NT2/D1 (cell line): ENCODE measurements at regions not wholly inside any gene's neighbourhood (a gene's known extent, or its start where the extent isn't known, plus 50 kb on each side); places are given as distances from the start of the nearest gene placed in this dataset.

ENCODE experiments used
- DNase-seq: peaks from one replicate; pipeline ENCODE4 v3.0.0-alpha.2; 2011; ENCODE audit warnings: low read depth, low spot score
- H3K27me3 ChIP-seq: 2 replicates; pipeline ENCODE4 v1.6.0; 2011; ENCODE audit warnings: mild to moderate bottlenecking; ENCODE audit not compliant: insufficient read length, insufficient read depth
- H3K36me3 ChIP-seq: 2 replicates; pipeline ENCODE4 v1.6.1; 2011; ENCODE audit warnings: mild to moderate bottlenecking, low read length, mixed read lengths; ENCODE audit not compliant: insufficient read depth, insufficient read length
- H3K4me1 ChIP-seq: 2 replicates; pipeline ENCODE4 v1.5.1; 2011; ENCODE audit not compliant: insufficient read depth, insufficient read length
- H3K4me3 ChIP-seq: 2 replicates; pipeline ENCODE4 v1.5.1; 2011; ENCODE audit warnings: low read depth; ENCODE audit not compliant: insufficient read length
- H3K9ac ChIP-seq: 2 replicates; pipeline ENCODE4 v1.6.0; 2011; ENCODE audit warnings: low read depth; ENCODE audit not compliant: insufficient read length
- H3K9me3 ChIP-seq: 2 replicates; pipeline ENCODE4 v1.5.1; 2011; ENCODE audit warnings: mild to moderate bottlenecking, low read length; ENCODE audit not compliant: insufficient read depth
- SUZ12 ChIP-seq: IDR thresholded peaks from 2 replicates; pipeline ENCODE4 v1.6.1; 2011; ENCODE audit not compliant: insufficient read length, insufficient read depth; ENCODE audit errors: extremely low read depth
- YY1 ChIP-seq: IDR thresholded peaks from 2 replicates; pipeline ENCODE4 v1.6.1; 2011; ENCODE audit not compliant: insufficient read length, insufficient read depth
- ZNF274 ChIP-seq: IDR thresholded peaks from 2 replicates; pipeline ENCODE4 v1.6.1; 2011; ENCODE audit warnings: mild to moderate bottlenecking, low read depth, low read length

DNA sequence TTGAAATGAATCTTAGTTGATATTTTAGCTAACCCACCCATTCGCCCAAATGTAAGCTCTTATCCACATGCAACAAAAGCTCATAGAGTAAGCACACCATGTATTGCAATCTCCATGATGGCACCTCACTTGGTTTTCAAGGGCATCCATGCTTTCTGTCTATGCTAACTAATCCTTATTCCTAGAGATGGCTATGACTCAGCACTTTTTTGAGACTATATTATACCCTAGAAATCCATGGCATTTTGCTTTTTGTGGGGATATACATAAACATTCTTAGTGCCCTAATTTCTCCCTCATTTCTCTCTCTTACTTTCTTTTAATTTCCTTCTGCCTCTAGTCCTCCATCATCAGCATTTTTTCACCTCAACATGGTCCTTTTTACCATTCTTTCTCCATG lies 168.5 kb upstream of the STT3B start:
- no peaks in the 10 kb centered on the region for H3K27me3 ChIP-seq
- no peak for TF ChIP-seq SUZ12
- TF ChIP-seq YY1, result no peak
- TF ChIP-seq ZNF274, result no peak
- no peak overlapping the region for H3K9ac ChIP-seq
- no peaks in the 10 kb centered on the region for H3K36me3 ChIP-seq
- H3K4me3 ChIP-seq, result no peak overlapping the region
- H3K9me3 ChIP-seq, result no peaks in the 10 kb centered on the region
- H3K4me1 ChIP-seq, result no peaks in the 10 kb centered on the region
- DNase-seq, result no peak

DNA sequence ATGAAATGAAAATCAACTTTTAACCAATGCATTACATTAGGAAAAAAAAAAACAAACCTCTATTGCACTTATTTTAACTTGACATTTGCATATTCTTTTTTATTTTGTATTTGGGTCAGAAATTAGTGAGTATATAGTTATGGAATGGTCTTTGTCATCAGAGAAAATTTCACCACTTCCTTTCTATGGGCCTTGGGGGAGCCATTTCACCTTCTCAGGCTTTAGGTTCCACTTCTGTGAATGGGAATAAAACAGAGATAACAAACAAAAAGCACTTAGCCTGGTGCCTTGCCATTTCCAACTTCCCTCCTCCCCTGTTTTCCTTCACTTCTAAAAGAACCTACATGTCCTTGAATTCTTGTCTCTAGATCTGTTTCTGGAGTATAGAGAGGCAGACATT lies 168.0 kb upstream of the STT3B start:
- H3K27me3 ChIP-seq, result no peaks in the 10 kb centered on the region
- H3K4me1 ChIP-seq, result no peaks in the 10 kb centered on the region
- no peak for DNase-seq
- no peak overlapping the region for H3K4me3 ChIP-seq
- H3K36me3 ChIP-seq, result no peaks in the 10 kb centered on the region
- H3K9ac ChIP-seq, result no peak overlapping the region
- TF ChIP-seq YY1, result no peak
- no peak for TF ChIP-seq SUZ12
- TF ChIP-seq ZNF274, result no peak
- no peaks in the 10 kb centered on the region for H3K9me3 ChIP-seq

DNA sequence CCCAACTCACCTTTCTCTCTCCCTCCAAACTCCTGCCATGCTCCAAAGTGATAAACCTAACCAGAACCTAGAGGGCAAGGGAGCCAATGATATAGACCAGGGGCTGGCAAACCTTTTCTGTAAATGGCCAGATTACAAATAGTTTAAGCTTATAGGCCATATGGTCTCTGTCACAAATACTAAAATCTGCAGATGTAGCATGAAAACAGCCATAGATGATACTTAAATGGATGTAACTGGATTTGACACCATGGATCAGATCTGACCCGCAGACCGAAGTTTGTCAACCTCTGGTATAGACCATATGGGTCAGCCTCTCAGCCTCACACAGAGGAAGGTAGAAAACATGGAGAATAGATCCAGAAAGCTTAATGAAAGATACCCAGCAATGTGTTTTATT lies 165.2 kb upstream of the STT3B start:
- Histone ChIP-seq H3K9ac (no peak overlapping the region), H3K36me3 (no peaks in the 10 kb centered on the region), H3K4me3 (no peak overlapping the region), H3K27me3 (no peaks in the 10 kb centered on the region), H3K4me1 (no peaks in the 10 kb centered on the region), H3K9me3 (no peaks in the 10 kb centered on the region)
- no peak for DNase-seq
- TF ChIP-seq SUZ12 (no peak), ZNF274 (no peak), YY1 (no peak)

DNA sequence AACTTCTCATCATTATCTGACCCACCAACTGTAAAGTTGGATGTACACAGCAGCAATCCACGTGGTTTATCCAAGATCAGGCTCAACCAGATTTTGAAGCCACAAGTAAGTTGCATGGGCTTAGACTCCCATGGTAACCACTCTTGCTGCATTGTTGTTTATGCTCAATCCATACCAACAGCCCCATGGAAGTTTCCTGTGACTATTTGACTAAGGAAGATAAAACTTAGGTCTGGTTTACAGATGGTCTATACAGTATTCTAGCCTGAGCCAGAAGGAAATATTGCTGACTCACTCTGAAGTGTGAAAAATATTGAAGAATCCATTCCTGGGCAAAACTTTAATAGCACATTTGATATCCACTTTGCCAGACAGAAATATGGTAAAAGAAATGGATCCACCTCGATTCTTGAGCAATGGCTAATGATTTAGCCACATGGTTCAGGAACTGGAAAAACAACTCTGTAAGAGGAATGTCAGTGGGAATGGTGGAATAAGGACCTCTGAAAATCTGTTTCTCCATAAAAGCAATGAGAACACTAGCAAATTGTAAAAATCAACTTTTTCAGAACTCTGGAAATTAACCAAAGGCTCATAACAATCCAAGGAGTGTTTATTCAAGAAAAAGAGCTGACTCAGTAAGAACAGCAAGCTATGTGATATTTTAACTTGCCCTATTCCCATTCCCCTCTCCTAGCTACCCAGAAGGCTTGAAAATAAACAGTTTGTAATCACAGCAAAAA lies 162.9 kb upstream of the STT3B start:
- TF ChIP-seq SUZ12 (no peak), YY1 (no peak), ZNF274 (no peak)
- Histone ChIP-seq H3K27me3 (no peaks in the 10 kb centered on the region), H3K36me3 (no peaks in the 10 kb centered on the region), H3K4me1 (no peaks in the 10 kb centered on the region), H3K9me3 (no peaks in the 10 kb centered on the region), H3K4me3 (no peak overlapping the region), H3K9ac (no peak overlapping the region)
- DNase-seq, result no peak

DNA sequence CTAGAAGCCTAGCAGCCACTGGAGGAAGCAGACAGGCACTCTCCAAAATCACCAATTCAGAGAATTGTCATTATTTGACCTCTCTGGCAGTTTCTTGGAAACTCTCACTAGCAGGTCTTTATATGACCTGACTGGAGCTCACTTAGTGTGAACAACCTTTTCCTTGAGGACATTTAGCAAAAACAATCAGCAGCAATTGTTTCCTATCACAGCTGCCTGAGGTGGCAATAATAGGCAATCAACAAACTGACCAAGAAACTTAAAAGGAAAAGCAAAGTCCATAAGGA lies 162.4 kb upstream of the STT3B start:
- H3K27me3 ChIP-seq, result no peaks in the 10 kb centered on the region
- TF ChIP-seq ZNF274, result no peak
- TF ChIP-seq YY1, result no peak
- TF ChIP-seq SUZ12, result no peak
- no peaks in the 10 kb centered on the region for H3K9me3 ChIP-seq
- DNase-seq, result no peak
- H3K4me1 ChIP-seq, result no peaks in the 10 kb centered on the region
- no peak overlapping the region for H3K4me3 ChIP-seq
- H3K36me3 ChIP-seq, result no peaks in the 10 kb centered on the region
- H3K9ac ChIP-seq, result no peak overlapping the region

DNA sequence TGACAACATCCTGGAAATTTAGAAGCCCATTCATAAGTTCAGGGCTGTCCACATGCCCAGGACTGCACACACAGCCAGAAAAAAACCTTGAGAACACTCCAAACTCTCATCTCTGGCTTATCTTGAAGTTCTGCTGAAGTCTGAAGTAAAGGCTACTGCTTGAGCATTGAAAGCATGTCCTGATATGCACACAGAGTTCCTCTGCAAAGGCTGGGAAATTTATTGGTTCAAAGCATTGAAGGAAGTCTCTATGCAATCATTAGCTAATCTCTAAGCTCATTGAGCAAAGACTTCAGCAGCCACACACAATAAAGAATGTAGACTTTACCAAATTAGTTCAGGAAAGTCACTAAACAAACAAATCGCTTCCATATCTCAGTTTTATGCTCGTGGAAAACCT lies 162.0 kb upstream of the STT3B start:
- no peaks in the 10 kb centered on the region for H3K9me3 ChIP-seq

DNA sequence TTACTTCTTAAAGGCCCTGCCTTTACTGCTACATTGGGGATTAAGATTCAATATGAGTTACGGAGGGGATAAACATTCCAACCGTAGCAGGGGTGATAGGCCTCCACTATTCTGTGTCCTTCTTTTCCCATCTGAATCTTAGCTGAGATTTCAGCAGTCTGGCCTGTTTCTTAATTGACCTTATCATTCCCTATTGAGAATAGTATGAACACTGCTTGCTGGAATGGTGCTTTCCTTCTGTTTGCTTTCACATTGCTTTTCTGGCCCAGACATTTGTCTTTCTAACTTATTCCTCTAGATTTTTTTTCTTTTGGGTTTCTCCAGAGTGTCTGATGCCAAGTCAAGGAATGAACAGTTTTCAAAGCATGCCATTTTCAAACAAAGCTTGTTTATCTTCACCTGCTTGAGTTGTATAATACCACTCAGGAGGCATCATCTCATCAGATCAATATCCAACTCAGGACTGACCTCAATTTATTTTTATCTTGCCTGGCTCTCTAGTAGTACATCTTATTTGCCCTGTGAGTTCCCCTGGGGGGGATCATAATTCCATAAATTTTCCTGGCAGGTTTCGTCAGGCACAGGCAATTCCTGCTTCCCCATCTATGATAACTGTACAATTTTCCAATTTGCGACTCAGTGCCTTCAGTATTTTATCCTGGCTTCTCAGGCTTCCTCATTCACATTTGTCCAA lies 161.1 kb upstream of the STT3B start:
- DNase-seq, result no peak
- Histone ChIP-seq H3K36me3 (no peaks in the 10 kb centered on the region), H3K4me3 (no peak overlapping the region), H3K9ac (no peak overlapping the region), H3K4me1 (no peaks in the 10 kb centered on the region), H3K27me3 (no peaks in the 10 kb centered on the region), H3K9me3 (no peaks in the 10 kb centered on the region)
- TF ChIP-seq SUZ12 (no peak), YY1 (no peak), ZNF274 (no peak)

More for the DNA sequence above, 162.0 kb upstream of the STT3B start:
- Histone ChIP-seq H3K9ac (no peak overlapping the region), H3K4me1 (no peaks in the 10 kb centered on the region), H3K36me3 (no peaks in the 10 kb centered on the region), H3K27me3 (no peaks in the 10 kb centered on the region), H3K4me3 (no peak overlapping the region)
- DNase-seq, result no peak
- TF ChIP-seq YY1, result no peak
- TF ChIP-seq SUZ12, result no peak
- TF ChIP-seq ZNF274, result no peak
